Vagina (tissue), 2 donors: ENCODE measurements at regions not wholly inside any gene's neighbourhood (a gene's known extent, or its start where the extent isn't known, plus 50 kb on each side); places are given as distances from the start of the nearest gene placed in this dataset.

Experiments used
- POLR2A ChIP-seq, 2 donors: fragments of 450-650 bp; IDR thresholded peaks; one replicate each; pipeline ENCODE4 v1.6.1; 2017; ENCODE audit warnings: antibody characterized with exemption in 2 of 2, mild to moderate bottlenecking in 2 of 2, moderate library complexity in 2 of 2
- POLR2AphosphoS5 ChIP-seq, 2 donors: sonication (generic); formaldehyde crosslinking; IDR thresholded peaks; one replicate each; pipeline ENCODE4 v1.9.0; 2017; ENCODE audit warnings: antibody characterized with exemption in 2 of 2, mild to moderate bottlenecking in 2 of 2, low read depth in 1 of 2; ENCODE audit not compliant: insufficient read depth in 1 of 2
- TF ChIP-seq, protein P1 (sequence below), 3 experiments: fragments of 450-650 bp in 2 of 3; fragments of 200-600 bp in 1 of 3; sonication (generic) in 1 of 3; IDR thresholded peaks; one replicate each; pipeline ENCODE4 v1.5.1; 2017 to 2019; ENCODE audit warnings: antibody characterized with exemption in 3 of 3, mild to moderate bottlenecking in 2 of 3, moderate library complexity in 2 of 3

DNA sequence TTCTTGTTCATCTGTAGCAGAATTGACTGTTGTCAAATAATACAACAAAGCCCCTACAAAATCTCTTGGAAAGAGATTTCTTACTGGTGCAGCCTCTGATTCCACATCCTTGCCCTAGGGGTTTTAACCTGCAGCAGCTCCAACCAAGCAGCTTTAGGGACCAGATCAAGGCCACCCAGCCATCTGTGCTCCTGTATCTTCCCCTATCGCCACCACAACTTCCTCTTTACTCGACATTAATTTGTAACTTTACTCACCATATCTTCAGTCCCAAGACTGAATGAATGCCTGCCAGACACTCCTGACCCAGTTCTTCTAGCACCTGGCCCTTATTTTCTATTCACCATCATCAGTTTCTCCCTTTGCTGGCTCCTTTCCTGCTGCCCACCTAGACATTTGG is 156.6 kb upstream of the IL12A start:
- TF ChIP-seq, protein P1, sequence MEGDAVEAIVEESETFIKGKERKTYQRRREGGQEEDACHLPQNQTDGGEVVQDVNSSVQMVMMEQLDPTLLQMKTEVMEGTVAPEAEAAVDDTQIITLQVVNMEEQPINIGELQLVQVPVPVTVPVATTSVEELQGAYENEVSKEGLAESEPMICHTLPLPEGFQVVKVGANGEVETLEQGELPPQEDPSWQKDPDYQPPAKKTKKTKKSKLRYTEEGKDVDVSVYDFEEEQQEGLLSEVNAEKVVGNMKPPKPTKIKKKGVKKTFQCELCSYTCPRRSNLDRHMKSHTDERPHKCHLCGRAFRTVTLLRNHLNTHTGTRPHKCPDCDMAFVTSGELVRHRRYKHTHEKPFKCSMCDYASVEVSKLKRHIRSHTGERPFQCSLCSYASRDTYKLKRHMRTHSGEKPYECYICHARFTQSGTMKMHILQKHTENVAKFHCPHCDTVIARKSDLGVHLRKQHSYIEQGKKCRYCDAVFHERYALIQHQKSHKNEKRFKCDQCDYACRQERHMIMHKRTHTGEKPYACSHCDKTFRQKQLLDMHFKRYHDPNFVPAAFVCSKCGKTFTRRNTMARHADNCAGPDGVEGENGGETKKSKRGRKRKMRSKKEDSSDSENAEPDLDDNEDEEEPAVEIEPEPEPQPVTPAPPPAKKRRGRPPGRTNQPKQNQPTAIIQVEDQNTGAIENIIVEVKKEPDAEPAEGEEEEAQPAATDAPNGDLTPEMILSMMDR (IDR thresholded peaks at IDR 0.05), result no peak
- no peak for TF ChIP-seq POLR2A (IDR thresholded peaks at IDR 0.05)
- TF ChIP-seq POLR2AphosphoS5 (IDR thresholded peaks at IDR 0.05; ENCODE audit: insufficient read depth in 1 of 2, low read depth in 1 of 2), result no peak
